Islet precursor cell (in vitro differentiated cells): ENCODE measurements at regions not wholly inside any gene's neighbourhood (a gene's known extent, or its start where the extent isn't known, plus 50 kb on each side); places are given as distances from the start of the nearest gene placed in this dataset.
"Not testable (repeated sequence)": the region's sequence is repeated elsewhere in the genome, so short reads cannot be mapped to it uniquely, and the experiment has no call there.

Source experiments
- DNase-seq: peaks from one replicate; pipeline ENCODE4 v3.0.0-alpha.2; 2018

GRCh38 chr1:184184614-184185013, 133.1 kb downstream of the TSEN15 start:
- DNase-seq: not testable (repeated sequence)

GRCh38 chr1:184185347-184185746, 133.8 kb downstream of the TSEN15 start:
- no peak for DNase-seq

- DNase-seq: no peak
Observed at GRCh38 chr1:184186167-184186566, 134.6 kb downstream of the TSEN15 start.

GRCh38 chr1:184187097-184187496, 135.6 kb downstream of the TSEN15 start:
- DNase-seq: no peak

- DNase-seq: no peak
Observed at GRCh38 chr1:184188037-184188436, 136.5 kb downstream of the TSEN15 start.

GRCh38 chr1:184189361-184189760, 137.8 kb downstream of the TSEN15 start:
- no peak for DNase-seq

GRCh38 chr1:184190616-184191015, 139.1 kb downstream of the TSEN15 start:
- no peak for DNase-seq

GRCh38 chr1:184191181-184191621, 139.7 kb downstream of the TSEN15 start:
- no peak for DNase-seq

GRCh38 chr1:184192796-184193195, 141.3 kb downstream of the TSEN15 start:
- no peak for DNase-seq

GRCh38 chr1:184193451-184193850, 141.9 kb downstream of the TSEN15 start:
- no peak for DNase-seq

- no peak for DNase-seq
Observed at GRCh38 chr1:184194236-184194635, 142.7 kb downstream of the TSEN15 start.

- DNase-seq: not testable (repeated sequence)
Observed at GRCh38 chr1:184195722-184196121, 144.2 kb downstream of the TSEN15 start.

- no peak for DNase-seq
Observed at GRCh38 chr1:184197831-184198230, 146.3 kb downstream of the TSEN15 start.

GRCh38 chr1:184199036-184199435, 147.5 kb downstream of the TSEN15 start:
- no peak for DNase-seq

GRCh38 chr1:184199438-184200085, 148.0 kb downstream of the TSEN15 start:
- no peak for DNase-seq

- no peak for DNase-seq
Observed at GRCh38 chr1:184208622-184209021, 157.1 kb downstream of the TSEN15 start.

- no peak for DNase-seq
Observed at GRCh38 chr1:184210031-184210430, 158.5 kb downstream of the TSEN15 start.

- DNase-seq: no peak
Observed at GRCh38 chr1:184210862-184211261, 159.3 kb downstream of the TSEN15 start.

GRCh38 chr1:184212649-184213314, 161.3 kb downstream of the TSEN15 start:
- peak; percentile 76 for DNase-seq

- DNase-seq: no peak
Observed at GRCh38 chr1:184214128-184214527, 162.6 kb downstream of the TSEN15 start.

- DNase-seq: no peak
Observed at GRCh38 chr1:184215274-184215925, 163.9 kb downstream of the TSEN15 start.

- DNase-seq: no peak
Observed at GRCh38 chr1:184218458-184219075, 167.0 kb downstream of the TSEN15 start.

- no peak for DNase-seq
Observed at GRCh38 chr1:184219414-184219813, 167.4 kb upstream of the C1orf21 start.

GRCh38 chr1:184219883-184220282, 166.9 kb upstream of the C1orf21 start:
- no peak for DNase-seq
